A673 (cell line): ENCODE measurements at regions not wholly inside any gene's neighbourhood (a gene's known extent, or its start where the extent isn't known, plus 50 kb on each side); places are given as distances from the start of the nearest gene placed in this dataset.

Source experiments
- BruUV-seq: library from RNA; stranded (reverse); fragments of 400-500 nt; replicated peaks from 2 replicates; lab custom pipeline; 2021; lab: Mats Ljungman, UMichigan
- CTCF ChIA-PET: fragments of 300-600 bp; sonication (Branson Sonifier 250); formaldehyde crosslinking; loops from one replicate; lab custom pipeline; 2022; ENCODE audit warnings: antibody characterized with exemption; lab: Charles Lee
- POLR2A ChIA-PET: fragments of 300-600 bp; sonication (Branson Sonifier 250); formaldehyde crosslinking; loops from one replicate; lab custom pipeline; 2022; ENCODE audit warnings: antibody characterized with exemption; ENCODE audit not compliant: low non-redundant PET; lab: Charles Lee
- DNase-seq: peaks from one replicate; pipeline ENCODE4 v3.0.0-alpha.2; 2015; ENCODE audit warnings: low spot score
- H3K27ac ChIP-seq: fragments of 200-600 bp; sonication (generic); 2 replicates; pipeline ENCODE4 v1.5.1; 2016; ENCODE audit warnings: mixed run types, low read depth, mild to moderate bottlenecking, mixed read lengths, antibody characterized with exemption, low read length; ENCODE audit not compliant: poor library complexity, severe bottlenecking
- H3K27me3 ChIP-seq: fragments of 200-600 bp; sonication (generic); replicated peaks from 2 replicates; pipeline ENCODE4 v1.6.1; 2017; ENCODE audit warnings: mixed run types, low read depth, mild to moderate bottlenecking, mixed read lengths, antibody characterized with exemption, low read length; ENCODE audit not compliant: insufficient read depth, poor library complexity
- H3K36me3 ChIP-seq: fragments of 200-600 bp; sonication (generic); 2 replicates; pipeline ENCODE4 v1.6.1; 2016; ENCODE audit warnings: mixed run types, mild to moderate bottlenecking, mixed read lengths, antibody characterized with exemption, low read length; ENCODE audit not compliant: insufficient read depth, poor library complexity, severe bottlenecking
- H3K4me1 ChIP-seq: fragments of 200-600 bp; sonication (generic); 2 replicates; pipeline ENCODE4 v1.6.1; 2017; ENCODE audit warnings: mixed run types, mild to moderate bottlenecking, mixed read lengths, antibody characterized with exemption, low read length; ENCODE audit not compliant: insufficient read depth, poor library complexity, severe bottlenecking
- H3K4me3 ChIP-seq: fragments of 200-600 bp; sonication (generic); 2 replicates; pipeline ENCODE4 v1.5.1; 2016; ENCODE audit warnings: low read depth, mixed run types, mild to moderate bottlenecking, mixed read lengths, low read length; ENCODE audit not compliant: poor library complexity, severe bottlenecking
- H3K9me3 ChIP-seq: fragments of 200-600 bp; sonication (generic); 2 replicates; pipeline ENCODE4 v1.6.1; 2016; ENCODE audit warnings: mixed run types, low read depth, mild to moderate bottlenecking, mixed read lengths, antibody characterized with exemption, low read length; ENCODE audit not compliant: poor library complexity, severe bottlenecking
- CTCF ChIP-seq: fragments of 300-800, 200-600 bp; sonication (generic); conservative IDR thresholded peaks from 2 replicates; pipeline ENCODE4 v1.5.1; 2017; ENCODE audit warnings: low read depth, mild to moderate bottlenecking, antibody characterized with exemption, low read length, moderate library complexity, mixed read lengths
- EZH2 ChIP-seq: fragments of 200-600 bp; sonication (generic); IDR thresholded peaks from 2 replicates; pipeline ENCODE4 v1.6.1; 2017; ENCODE audit warnings: borderline replicate concordance, low read depth, mild to moderate bottlenecking, mixed read lengths, antibody characterized with exemption, low read length; ENCODE audit not compliant: poor library complexity, severe bottlenecking
- intact Hi-C: fragments of 100-400 bp; cut with micrococcal nuclease; formaldehyde crosslinking; loops from one replicate; pipeline ENCODE4 v1.10.0; 2022; ENCODE audit not compliant: unreplicated experiment

GRCh38 chrX:123087326-123087725 is 96.8 kb upstream of the GRIA3 start:
- no TSS peak for BruUV-seq
- Histone ChIP-seq H3K9me3 (no peaks in the 10 kb centered on the region), H3K27me3 (no peaks in the 10 kb centered on the region), H3K36me3 (no peaks in the 10 kb centered on the region), H3K27ac (no peak overlapping the region), H3K4me3 (no peak overlapping the region), H3K4me1 (no peaks in the 10 kb centered on the region)
- ChIA-PET CTCF (no interaction called here), POLR2A (no interaction called here)
- TF ChIP-seq EZH2 (no peak), CTCF (no peak)
- DNase-seq, result no peak
- intact Hi-C loops, result no loop called here

- ChIA-PET POLR2A (no interaction called here), CTCF (no interaction called here)
Measured at GRCh38 chrX:123088331-123088730, 95.7 kb upstream of the GRIA3 start.

GRCh38 chrX:123088930-123089329 is 95.1 kb upstream of the GRIA3 start:
- POLR2A ChIA-PET, result no interaction called here
- intact Hi-C loops, result no loop called here

More at GRCh38 chrX:123088331-123088730, 95.7 kb upstream of the GRIA3 start:
- Histone ChIP-seq H3K27ac (no peak overlapping the region), H3K9me3 (no peaks in the 10 kb centered on the region), H3K36me3 (no peaks in the 10 kb centered on the region), H3K4me3 (no peak overlapping the region), H3K4me1 (no peaks in the 10 kb centered on the region), H3K27me3 (no peaks in the 10 kb centered on the region)
- intact Hi-C loops, result no loop called here
- BruUV-seq, result no TSS peak
- no peak for DNase-seq
- TF ChIP-seq EZH2 (no peak), CTCF (no peak)

More at GRCh38 chrX:123088930-123089329, 95.1 kb upstream of the GRIA3 start:
- Histone ChIP-seq H3K27me3 (no peaks in the 10 kb centered on the region), H3K36me3 (no peaks in the 10 kb centered on the region), H3K4me1 (no peaks in the 10 kb centered on the region), H3K9me3 (no peaks in the 10 kb centered on the region), H3K4me3 (no peak overlapping the region), H3K27ac (no peak overlapping the region)
- CTCF ChIA-PET, result no interaction called here
- no peak for TF ChIP-seq EZH2
- TF ChIP-seq CTCF, result no peak
- DNase-seq, result no peak
- no TSS peak for BruUV-seq
